GM18517 (cell line): ENCODE measurements at regions not wholly inside any gene's neighbourhood (a gene's known extent, or its start where the extent isn't known, plus 50 kb on each side); places are given as distances from the start of the nearest gene placed in this dataset.

Experiments
- ATAC-seq: cut with Tn5 transposase; IDR thresholded peaks from one replicate; pipeline ENCODE4 v1.9.1; 2021; ENCODE audit warnings: mild to moderate bottlenecking, moderate library complexity; ENCODE audit not compliant: unreplicated experiment

DNA sequence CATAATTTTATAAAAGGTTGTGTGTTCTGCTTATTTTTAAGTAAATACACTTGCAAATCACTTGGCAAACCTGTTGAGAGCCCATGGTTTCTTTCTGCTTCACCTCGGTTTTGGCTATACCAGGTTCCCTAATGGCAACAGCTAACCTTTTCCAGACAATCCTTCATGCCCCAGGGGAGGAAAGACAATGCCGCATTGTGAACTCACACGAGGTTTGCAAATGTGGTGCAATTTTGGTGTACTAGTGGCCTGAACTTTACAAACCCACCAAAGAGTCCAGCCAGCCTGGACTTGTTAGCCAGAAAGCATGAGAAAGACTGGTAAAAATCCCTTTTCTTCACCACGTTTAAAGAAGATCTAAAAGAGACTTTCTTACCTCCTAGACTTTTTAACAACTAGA lies 84.8 kb upstream of the SOX4 start:
- no peak for ATAC-seq

DNA sequence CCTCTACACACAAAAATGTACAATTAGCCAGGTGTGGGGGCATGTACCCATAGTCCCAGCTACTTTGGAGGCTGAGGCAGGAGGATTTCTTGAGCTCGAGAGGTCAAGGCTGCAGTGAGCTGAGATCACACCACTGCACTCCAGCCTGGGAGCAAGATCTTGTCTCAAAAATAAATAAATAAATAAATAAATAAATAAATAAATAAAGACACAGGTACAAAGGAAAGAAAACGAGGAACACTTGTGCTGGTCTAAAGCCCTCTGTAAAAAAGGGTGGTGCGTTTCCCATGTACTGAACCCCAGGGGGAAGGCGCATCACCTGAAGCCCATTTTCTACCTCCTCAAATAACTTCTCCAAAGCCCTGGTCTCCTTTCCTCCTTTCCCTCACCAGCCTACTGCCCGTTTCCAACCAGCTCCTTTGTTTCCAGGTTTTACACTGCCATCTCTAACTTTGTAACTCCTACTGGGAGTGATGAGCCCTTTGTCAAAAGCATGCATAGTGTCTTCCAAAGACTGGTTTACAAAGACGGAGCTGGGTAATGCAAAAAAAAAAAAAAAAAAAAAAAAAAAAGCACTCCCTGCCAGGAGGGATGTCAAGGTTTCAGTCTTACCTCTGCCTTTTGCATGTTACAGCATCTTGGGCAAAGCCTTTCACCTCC lies 81.5 kb upstream of the SOX4 start:
- ATAC-seq = no peak

DNA sequence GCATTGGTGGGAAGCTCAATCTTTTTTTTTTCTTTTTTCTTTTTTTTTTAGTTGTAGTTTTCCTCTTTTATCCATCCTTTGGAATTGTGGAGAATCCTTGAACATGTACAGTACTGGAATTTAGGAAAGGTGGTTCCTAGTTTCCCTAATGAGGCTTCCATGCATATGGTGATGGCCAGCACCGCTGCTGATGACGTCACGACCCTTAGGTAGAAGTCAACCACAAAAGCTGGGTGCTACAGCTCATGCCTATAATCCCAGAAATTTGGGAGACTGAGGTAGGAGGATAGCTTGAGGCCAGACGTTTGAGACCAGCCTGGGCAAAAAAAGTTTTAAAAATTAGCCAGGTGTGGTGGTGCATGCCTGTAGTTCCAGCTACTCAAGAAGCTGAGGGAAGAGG lies 79.3 kb upstream of the SOX4 start:
- ATAC-seq = no peak

DNA sequence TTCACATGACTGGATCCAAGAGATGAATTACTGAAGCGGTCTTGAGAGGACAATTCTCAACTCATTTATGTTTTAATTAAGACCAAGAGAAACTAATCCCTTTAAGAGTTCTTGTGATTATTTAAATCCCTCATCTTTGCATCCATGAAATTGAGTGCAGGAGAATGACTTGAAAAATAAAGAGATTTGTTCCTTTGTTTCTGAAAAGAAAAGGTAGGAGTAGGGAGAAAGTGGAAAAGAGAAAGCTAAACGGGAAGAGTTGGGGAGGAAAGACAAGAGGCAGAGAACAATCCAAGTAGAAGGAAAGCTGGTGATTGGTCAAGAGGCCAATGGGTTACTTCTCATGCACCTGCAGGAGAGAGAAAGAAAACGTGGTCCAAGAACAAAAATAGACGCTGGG lies 75.2 kb upstream of the SOX4 start:
- no peak for ATAC-seq

DNA sequence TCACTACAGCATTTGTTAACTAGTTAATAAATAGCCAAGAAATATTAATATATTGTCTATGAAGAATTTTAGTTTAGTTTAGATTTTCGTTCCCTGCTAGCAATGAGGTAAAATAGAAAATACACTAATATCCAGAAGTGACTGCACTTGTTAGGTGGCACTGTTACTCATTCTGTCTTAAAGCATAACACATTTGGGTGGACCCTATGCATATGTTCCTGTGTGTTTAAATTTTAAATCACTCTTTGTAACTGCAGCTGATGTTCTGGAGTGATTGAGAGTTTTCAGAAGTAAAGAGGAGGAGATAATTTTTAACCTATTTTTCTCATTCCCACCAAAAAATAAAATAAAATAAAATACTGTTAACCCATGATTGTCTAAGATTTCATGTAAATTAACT lies 73.9 kb upstream of the SOX4 start:
- no peak for ATAC-seq

DNA sequence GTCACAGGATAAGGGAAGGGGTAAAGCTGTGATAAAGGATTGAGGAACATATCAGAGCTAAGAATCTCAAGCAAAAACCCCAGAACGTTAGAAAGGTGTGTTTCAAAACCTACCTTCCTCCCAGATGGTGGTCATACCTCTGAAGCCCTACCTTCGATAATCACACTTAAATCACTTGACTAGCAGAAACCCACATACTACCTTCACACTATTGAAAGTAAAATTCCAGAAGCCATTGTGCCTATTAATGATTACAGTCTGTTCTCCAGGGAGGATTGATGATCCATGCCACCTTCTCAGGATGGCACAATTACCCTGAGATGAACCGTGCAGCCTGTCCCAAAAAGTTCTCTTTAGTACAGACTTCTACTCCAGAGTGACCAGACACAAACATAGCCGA lies 72.3 kb upstream of the SOX4 start:
- no peak for ATAC-seq

DNA sequence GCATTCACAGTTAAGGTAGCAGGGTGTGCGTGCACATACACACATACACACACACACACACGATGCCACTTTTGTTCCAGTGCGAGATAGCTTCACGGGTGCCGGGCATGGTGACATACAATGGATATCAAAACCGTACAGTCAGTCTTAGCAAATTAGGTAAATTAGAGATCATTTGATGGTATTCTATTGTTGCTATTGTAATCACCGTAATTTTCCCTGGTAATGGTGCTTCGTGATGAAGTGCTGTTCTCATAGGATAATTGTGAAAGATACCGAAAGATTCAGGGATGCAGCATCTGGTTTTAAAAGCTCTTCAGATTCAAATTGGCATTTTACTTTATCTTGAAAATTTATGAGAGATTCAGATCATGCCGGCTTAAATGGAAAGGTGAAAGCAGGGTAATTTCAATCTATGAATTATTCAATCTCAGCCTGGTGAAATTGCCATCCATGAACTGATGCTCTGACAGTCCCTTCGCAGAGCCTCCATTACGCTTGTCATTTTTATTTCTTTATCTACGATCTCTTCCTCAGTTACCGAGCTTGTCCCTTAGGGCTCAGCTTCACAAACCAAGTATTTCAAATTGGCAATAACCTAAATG lies 71.3 kb upstream of the SOX4 start:
- ATAC-seq = no peak

DNA sequence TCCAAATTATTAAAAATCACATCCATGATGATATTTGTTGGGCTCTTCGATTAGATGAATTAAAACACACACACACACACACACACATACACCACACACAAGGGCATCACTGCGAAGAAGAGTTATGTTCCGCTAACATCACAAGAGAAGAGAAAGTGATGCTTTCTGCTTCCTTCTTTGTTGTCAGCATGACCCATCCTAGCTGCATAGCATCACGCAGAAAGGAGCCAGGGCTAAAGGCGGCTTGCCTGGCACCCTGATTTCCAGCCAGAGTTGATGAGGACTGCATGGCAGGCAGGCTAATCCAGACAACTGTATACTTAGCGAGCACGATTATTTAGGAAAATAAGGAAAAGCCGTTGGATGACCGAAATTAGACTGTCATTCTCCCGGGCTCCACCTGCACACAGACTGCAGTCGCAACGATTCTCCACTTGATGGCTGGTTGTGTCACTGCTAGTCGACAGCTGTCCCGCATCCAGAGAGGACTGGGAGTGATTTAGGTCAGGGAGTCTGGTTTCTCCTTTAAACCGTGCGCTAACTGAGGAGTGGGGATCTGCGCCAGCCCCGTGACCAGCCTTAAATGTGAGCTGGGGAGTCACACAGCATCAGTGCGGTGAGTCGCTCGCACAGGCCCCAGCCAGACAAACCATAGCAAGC lies 70.6 kb upstream of the SOX4 start:
- ATAC-seq = no peak

DNA sequence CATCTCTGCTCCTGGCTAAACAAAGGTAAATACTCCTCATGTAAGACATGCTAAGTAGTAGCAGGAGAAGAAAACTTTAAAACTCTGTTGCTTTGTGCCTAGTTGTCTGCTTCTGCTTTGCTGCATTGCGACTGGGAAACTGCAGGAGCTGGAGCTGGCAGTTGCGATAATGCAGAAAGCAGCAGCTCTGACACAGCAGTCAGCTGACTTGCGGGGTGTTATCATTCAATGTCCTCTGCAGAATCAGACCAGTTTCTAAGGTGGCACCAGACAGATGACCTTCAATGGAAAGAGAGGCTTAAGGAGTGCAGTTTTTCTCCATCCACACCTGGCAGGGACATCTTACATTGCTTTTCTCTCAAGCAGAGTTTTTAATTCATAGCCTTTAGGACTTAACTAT lies 69.9 kb upstream of the SOX4 start:
- ATAC-seq = no peak

DNA sequence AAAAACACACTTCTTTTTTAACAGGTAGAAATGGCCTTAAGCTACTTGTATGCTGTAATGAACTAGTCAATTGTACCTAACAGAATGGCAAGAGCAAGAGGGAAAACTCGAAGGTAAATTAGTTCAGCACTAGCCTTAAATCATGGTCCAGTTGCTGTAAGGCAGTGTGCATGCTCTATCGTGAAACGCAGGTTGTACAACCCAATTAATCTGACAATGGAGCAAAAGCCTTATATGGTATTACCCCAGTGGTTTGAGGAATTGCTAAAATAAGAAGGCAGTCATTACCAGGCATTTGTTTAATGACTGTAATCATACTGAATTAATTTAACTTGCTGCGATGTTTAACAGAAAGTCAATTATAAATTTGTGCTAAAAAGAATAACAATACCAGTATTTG lies 69.3 kb upstream of the SOX4 start:
- no peak for ATAC-seq

DNA sequence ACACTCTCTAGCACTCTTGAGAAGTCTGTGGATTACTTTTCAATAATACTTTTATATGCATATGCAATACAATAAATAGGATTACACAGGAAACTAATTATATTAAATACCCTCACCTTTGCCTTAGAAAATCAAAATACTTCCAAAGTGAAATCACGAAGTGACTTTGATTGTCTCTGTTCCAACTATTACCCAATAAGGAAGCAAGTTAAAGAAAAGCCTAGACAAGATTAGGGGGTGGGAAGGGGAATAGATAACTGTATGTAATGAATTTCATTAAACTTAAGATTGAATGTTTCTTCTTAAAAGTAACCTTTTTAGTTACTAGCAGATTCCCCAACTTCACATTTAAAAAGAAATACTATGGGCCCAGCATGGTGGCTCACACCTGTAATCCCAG lies 66.6 kb upstream of the SOX4 start:
- no peak for ATAC-seq

DNA sequence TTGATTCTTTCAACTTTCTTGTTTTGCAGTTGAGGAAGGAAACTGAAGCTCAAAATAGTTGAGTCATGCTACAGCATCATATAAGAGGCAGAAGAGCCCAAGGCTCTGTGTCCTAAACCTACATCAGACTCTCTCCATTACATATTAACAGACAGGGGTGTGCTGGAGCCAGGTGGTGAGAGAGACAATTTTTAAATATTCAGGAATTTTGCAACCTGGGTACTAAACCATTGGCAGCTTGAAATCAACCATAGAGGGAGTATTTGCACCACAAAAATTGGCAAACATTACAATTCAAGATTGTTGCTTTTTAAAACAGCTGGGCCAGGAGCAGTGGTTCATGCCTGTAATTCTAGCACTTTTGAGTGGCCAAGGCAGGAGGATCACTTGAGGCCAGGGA lies 65.8 kb upstream of the SOX4 start:
- ATAC-seq = no peak

DNA sequence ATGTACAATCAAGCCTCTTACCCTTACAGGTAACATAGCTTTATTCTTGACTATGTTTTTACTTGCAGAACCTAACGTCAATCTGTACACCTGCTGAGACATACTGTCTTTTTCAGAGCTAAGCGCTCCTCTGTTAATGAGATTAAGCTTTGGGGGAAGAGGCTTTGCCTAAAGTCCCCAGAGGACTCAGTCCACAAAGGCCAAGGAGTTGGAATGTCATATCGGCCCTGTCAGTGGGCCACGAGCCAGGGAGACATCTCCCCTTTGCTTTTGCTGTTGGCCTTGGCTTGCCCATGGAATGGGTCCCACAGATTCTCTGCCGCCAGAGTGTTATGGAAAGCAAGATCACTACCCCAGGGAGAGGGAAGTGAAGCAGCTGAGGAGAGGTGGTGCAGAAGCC lies 64.1 kb upstream of the SOX4 start:
- ATAC-seq = no peak

DNA sequence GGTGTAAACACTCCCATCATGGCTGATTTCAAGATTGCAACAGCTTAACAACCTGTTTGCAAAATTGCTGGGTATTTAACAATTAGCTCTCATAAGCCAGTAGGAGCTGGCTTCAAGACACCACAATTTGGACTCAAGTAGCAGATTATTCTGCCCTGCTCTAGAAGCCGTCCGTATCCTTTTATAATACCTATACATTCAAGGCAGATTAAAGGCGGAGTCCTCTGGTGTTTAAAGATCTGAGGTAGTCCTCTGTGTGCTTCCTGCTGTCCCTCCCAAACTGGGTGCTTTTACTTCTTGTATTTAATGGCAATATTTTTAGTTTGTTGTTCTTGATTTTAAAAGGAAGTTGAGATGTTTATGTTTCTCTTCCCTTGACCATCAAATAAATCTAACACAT lies 62.2 kb upstream of the SOX4 start:
- no peak for ATAC-seq

DNA sequence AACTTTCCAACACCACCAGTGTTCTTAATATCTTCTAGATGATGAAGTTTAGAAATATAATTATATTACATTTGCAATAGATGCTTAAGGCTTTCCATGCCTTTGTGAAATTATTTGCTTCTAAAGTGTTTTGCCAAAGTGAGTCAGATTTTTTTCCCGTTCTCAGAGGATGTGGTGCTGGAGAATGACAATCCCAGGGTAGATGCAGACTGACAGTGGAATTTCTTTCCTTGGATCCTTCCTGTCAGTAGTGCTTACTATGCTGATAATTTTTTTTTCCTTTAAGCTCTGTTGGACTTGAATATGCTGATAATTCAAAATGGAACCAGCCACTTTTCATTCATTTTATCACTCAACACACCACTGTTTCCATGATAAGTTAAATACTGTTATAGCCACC lies 59.9 kb upstream of the SOX4 start:
- ATAC-seq = no peak

DNA sequence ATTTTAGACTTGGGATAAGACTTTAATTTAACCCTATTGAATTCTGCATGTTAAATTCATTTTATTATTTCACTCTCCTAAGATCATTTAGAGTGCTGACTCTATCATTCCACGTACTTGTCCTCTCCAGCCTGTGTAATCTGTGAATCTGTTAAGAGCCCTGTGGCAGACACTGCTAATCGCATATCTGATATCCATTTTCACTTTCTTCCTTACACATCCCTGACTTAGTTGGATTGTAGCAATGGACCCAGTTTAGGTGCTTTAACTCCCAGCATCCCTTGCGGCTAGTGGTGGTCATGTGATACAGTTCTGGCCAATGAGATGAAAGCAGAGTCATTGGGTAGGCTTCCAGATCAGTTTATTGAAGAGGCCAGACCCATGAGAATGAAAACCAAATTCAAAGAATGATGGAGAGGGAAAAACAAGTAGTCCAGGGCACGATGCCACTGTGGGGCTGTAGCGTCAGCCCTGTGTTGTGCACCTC lies 57.2 kb upstream of the SOX4 start:
- ATAC-seq = no peak

DNA sequence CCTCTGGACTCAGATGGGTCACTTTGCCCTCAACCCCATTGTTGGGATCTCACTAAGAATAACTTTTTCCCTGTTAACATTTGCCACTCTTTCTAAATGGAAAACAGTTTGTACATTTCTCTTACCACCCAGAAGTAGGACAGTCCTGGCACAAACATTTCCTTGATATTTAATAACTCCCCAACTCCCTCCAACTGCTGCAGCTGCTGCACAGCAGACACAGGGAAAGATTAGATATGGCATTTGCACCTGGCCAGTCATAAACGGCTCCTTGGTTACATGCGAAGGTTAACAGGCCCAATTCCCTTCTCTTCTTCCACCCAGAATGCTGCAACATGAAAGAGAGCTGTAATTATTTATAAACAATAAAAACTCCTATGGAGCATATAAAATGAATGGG lies 55.9 kb upstream of the SOX4 start:
- no peak for ATAC-seq

DNA sequence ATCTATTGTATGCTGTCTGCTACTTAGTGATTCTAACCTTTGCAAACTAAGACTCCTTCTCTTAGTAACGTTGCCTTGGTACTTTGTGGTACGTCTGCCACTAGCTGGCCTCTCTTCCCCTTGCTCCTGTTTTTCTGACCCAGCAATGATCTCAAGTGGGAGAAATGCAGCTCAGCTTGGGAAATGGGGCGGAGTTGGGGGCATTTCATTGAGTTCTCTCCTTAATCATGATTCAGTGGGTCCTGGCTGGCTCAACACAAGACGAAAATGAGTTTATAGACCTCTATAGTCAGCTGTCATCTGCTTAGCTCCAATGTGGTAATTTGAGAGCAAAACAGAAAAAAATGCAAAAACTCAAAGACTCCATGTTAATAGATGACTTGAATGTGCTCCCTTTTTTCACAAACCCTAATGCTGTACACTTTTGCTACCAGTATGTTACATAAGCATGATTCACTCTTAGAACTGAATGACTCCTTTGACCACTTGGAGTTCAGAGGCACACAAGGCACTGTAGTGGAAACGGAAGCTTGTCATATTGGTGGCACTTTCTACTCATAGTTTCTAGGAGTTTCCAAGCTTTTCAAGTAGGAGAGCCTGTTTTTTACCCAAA lies 55.3 kb upstream of the SOX4 start:
- no peak for ATAC-seq

DNA sequence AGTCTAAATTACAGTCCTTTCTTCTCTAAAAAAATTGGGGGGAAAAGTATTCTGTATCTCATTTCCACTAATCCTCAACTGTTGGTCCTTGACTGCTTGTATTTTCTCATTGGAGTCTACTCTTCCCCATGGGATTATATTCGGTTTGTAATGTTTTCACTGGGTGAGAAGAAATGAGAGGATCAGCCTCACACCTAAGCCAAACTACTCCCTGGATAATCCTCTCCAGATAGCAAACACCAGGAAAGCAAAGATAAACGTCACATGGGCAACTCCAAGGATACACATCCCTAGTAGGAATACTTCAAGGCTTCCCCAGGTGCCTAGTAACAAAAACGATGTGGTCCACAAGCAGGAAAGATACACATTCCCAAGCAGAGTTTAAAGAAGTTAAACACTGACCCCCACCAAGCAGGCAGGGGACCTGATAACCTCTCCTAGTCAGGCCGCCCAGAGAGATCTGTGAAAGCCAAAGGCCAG lies 53.9 kb upstream of the SOX4 start:
- ATAC-seq = no peak
